ENCODE measurements at regions not wholly inside any gene's neighbourhood (a gene's known extent, or its start where the extent isn't known, plus 50 kb on each side); places are given as distances from the start of the nearest gene placed in this dataset.
A peak's percentile ranks its signal among the peaks of the same experiment; 100 is the strongest.

GRCh38 chr2:176582990-176583481 lies 313.8 kb downstream of the MTX2 start:
- H3K36me3 ChIP-seq (ENCODE audit: insufficient read depth, low read length, poor library complexity, severe bottlenecking), result no peaks in the 10 kb centered on the region
- CTCF ChIA-PET, result no interaction called here
- intact Hi-C loops (cut with micrococcal nuclease; ENCODE audit: unreplicated experiment), result no loop called here
- BruUV-seq (replicated peaks), result no TSS peak
- H3K27ac ChIP-seq (ENCODE audit: low read depth, low read length, poor library complexity, severe bottlenecking), result peak overlapping the region; percentile 17
- H3K4me1 ChIP-seq (ENCODE audit: insufficient read depth, low read length, poor library complexity, severe bottlenecking), result peaks cover 24% of the 10 kb centered on the region
- peak; percentile 63 for DNase-seq (ENCODE audit: low spot score)
- POLR2A ChIA-PET (ENCODE audit: low non-redundant PET), result no interaction called here
- H3K27me3 ChIP-seq (replicated peaks; ENCODE audit: insufficient read depth, low read depth, low read length, poor library complexity), result no peaks in the 10 kb centered on the region
- H3K4me3 ChIP-seq (ENCODE audit: low read depth, low read length, poor library complexity, severe bottlenecking), result peak overlapping the region; percentile 7
- TF ChIP-seq EZH2 (IDR thresholded peaks at IDR 0.05; ENCODE audit: borderline replicate concordance, low read depth, low read length, poor library complexity, severe bottlenecking), result no peak
- TF ChIP-seq, protein P1, sequence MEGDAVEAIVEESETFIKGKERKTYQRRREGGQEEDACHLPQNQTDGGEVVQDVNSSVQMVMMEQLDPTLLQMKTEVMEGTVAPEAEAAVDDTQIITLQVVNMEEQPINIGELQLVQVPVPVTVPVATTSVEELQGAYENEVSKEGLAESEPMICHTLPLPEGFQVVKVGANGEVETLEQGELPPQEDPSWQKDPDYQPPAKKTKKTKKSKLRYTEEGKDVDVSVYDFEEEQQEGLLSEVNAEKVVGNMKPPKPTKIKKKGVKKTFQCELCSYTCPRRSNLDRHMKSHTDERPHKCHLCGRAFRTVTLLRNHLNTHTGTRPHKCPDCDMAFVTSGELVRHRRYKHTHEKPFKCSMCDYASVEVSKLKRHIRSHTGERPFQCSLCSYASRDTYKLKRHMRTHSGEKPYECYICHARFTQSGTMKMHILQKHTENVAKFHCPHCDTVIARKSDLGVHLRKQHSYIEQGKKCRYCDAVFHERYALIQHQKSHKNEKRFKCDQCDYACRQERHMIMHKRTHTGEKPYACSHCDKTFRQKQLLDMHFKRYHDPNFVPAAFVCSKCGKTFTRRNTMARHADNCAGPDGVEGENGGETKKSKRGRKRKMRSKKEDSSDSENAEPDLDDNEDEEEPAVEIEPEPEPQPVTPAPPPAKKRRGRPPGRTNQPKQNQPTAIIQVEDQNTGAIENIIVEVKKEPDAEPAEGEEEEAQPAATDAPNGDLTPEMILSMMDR (conservative IDR thresholded peaks at IDR 0.05; ENCODE audit: low read depth, low read length), result no peak
- H3K9me3 ChIP-seq (ENCODE audit: low read depth, low read length, poor library complexity, severe bottlenecking), result no peaks in the 10 kb centered on the region

DNA sequence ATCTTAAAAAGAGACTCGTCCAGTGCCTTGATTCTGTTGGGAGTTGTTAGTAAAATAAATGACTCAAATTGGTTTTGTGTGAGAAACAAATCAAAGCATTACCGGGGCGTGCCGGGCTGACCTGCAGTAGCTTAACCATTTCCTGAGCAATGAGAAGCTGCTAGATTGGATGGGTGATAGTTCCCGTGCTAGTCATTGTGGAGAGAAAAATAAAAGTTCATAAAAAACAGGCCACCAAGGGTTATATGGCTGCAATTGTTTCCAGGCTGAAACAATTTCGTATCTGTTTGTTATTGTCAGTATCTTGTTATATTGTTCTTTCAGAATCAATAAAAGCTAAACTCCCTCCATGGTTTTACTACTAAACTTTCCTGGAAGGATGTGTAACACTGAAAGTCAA lies 314.4 kb downstream of the MTX2 start:
- Histone ChIP-seq H3K9me3 (ENCODE audit: low read depth, low read length, poor library complexity, severe bottlenecking) (no peaks in the 10 kb centered on the region), H3K27ac (ENCODE audit: low read depth, low read length, poor library complexity, severe bottlenecking) (peak overlapping the region; percentile 17), H3K4me1 (ENCODE audit: insufficient read depth, low read length, poor library complexity, severe bottlenecking) (peaks cover 24% of the 10 kb centered on the region), H3K4me3 (ENCODE audit: low read depth, low read length, poor library complexity, severe bottlenecking) (peak overlapping the region; percentile 7), H3K27me3 (replicated peaks; ENCODE audit: insufficient read depth, low read depth, low read length, poor library complexity) (no peaks in the 10 kb centered on the region), H3K36me3 (ENCODE audit: insufficient read depth, low read length, poor library complexity, severe bottlenecking) (no peaks in the 10 kb centered on the region)
- ChIA-PET POLR2A (ENCODE audit: low non-redundant PET) (no interaction called here), CTCF (interaction anchor here (0.5 kb wide), 1 partner anchor 1776 kb away, joined by 18 read pairs; no protein-coding TSS in a partner anchor)
- intact Hi-C loops (cut with micrococcal nuclease; ENCODE audit: unreplicated experiment), result no loop called here
- no peak for TF ChIP-seq EZH2 (IDR thresholded peaks at IDR 0.05; ENCODE audit: borderline replicate concordance, low read depth, low read length, poor library complexity, severe bottlenecking)
- TF ChIP-seq, protein P1 (conservative IDR thresholded peaks at IDR 0.05; ENCODE audit: low read depth, low read length), result no peak
- BruUV-seq (replicated peaks), result no TSS peak
- peak; percentile 46 for DNase-seq (ENCODE audit: low spot score)

- POLR2A ChIA-PET (ENCODE audit: low non-redundant PET), result no interaction called here
- intact Hi-C loops (cut with micrococcal nuclease; ENCODE audit: unreplicated experiment), result no loop called here
- no peak for TF ChIP-seq EZH2 (IDR thresholded peaks at IDR 0.05; ENCODE audit: borderline replicate concordance, low read depth, low read length, poor library complexity, severe bottlenecking)
- TF ChIP-seq, protein P1 (conservative IDR thresholded peaks at IDR 0.05; ENCODE audit: low read depth, low read length), result no peak
- H3K27ac ChIP-seq (ENCODE audit: low read depth, low read length, poor library complexity, severe bottlenecking), result no peak overlapping the region
- H3K4me1 ChIP-seq (ENCODE audit: insufficient read depth, low read length, poor library complexity, severe bottlenecking), result peaks cover 24% of the 10 kb centered on the region
- H3K27me3 ChIP-seq (replicated peaks; ENCODE audit: insufficient read depth, low read depth, low read length, poor library complexity), result no peaks in the 10 kb centered on the region
- H3K4me3 ChIP-seq (ENCODE audit: low read depth, low read length, poor library complexity, severe bottlenecking), result no peak overlapping the region
- CTCF ChIA-PET, result no interaction called here
- no peaks in the 10 kb centered on the region for H3K9me3 ChIP-seq (ENCODE audit: low read depth, low read length, poor library complexity, severe bottlenecking)
- no peak for DNase-seq (ENCODE audit: low spot score)
- no TSS peak for BruUV-seq (replicated peaks)
- no peaks in the 10 kb centered on the region for H3K36me3 ChIP-seq (ENCODE audit: insufficient read depth, low read length, poor library complexity, severe bottlenecking)
These were observed 315.1 kb downstream of the MTX2 start for GRCh38 chr2:176584333-176584732.
